Neural progenitor cell (in vitro differentiated cells): ENCODE measurements at regions not wholly inside any gene's neighbourhood (a gene's known extent, or its start where the extent isn't known, plus 50 kb on each side); places are given as distances from the start of the nearest gene placed in this dataset.

Source experiments
- EZH2 ChIP-seq: fragments of 200-600 bp; sonication (generic); IDR thresholded peaks from 2 replicates; pipeline ENCODE4 v1.6.1; 2017; ENCODE audit warnings: antibody characterized with exemption, mild to moderate bottlenecking, moderate library complexity
- TF ChIP-seq, protein P1 (sequence below): fragments of 200-600 bp; sonication (generic); IDR thresholded peaks from 2 replicates; pipeline ENCODE4 v1.5.1; 2017; ENCODE audit warnings: antibody characterized with exemption, mild to moderate bottlenecking

DNA sequence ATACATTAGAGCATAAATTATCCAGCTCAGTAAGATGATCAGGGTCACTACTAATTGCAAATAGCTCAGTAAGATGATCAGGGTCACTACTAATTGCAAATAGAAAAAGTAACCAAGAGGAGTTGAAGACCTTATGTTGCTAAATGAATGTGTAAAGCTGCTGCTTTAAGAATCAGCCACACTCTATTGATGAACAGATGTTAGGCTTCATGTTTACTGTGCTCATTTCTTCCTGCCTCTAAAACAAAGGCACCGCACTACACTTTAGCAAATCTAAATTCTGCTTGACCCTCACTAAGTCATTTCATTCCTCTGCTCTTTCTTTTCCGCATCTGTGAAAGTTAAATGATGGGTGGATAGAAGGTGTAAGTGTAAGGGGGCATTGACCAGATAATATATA lies 92.6 kb upstream of the PLSCR4 start:
- TF ChIP-seq, protein P1, sequence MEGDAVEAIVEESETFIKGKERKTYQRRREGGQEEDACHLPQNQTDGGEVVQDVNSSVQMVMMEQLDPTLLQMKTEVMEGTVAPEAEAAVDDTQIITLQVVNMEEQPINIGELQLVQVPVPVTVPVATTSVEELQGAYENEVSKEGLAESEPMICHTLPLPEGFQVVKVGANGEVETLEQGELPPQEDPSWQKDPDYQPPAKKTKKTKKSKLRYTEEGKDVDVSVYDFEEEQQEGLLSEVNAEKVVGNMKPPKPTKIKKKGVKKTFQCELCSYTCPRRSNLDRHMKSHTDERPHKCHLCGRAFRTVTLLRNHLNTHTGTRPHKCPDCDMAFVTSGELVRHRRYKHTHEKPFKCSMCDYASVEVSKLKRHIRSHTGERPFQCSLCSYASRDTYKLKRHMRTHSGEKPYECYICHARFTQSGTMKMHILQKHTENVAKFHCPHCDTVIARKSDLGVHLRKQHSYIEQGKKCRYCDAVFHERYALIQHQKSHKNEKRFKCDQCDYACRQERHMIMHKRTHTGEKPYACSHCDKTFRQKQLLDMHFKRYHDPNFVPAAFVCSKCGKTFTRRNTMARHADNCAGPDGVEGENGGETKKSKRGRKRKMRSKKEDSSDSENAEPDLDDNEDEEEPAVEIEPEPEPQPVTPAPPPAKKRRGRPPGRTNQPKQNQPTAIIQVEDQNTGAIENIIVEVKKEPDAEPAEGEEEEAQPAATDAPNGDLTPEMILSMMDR: no peak
- no peak for TF ChIP-seq EZH2
